ENCODE measurements at regions not wholly inside any gene's neighbourhood (a gene's known extent, or its start where the extent isn't known, plus 50 kb on each side); places are given as distances from the start of the nearest gene placed in this dataset.

DNA sequence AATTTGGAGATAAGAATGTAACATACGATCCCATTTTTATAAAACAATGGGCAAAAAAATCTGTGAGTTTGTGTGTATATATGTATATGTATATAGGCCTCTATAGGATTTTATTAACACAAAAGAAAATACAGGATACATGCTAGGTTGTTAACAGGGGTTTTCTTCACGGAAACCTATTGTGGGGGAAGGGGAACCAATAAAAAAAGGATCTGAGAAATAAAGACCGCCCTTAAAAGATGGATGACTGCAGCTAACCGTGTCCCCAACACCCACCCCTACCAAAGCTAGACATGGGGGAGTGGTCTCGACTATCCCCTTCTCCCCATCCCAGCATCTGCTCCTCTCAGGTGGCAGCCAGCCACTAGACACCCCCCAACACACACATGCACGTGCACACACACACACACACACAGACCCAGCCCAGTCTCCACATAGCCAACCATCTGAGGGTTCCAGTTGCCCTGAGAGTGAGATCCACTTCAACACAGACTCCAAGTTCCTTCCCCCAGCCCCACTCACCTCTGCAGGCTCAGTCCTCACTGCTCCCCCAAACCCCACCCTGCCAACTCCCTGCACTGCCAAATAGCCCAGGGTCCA lies 132.9 kb downstream of the TPRA1 start:
- DNase-seq, result no peak

DNA sequence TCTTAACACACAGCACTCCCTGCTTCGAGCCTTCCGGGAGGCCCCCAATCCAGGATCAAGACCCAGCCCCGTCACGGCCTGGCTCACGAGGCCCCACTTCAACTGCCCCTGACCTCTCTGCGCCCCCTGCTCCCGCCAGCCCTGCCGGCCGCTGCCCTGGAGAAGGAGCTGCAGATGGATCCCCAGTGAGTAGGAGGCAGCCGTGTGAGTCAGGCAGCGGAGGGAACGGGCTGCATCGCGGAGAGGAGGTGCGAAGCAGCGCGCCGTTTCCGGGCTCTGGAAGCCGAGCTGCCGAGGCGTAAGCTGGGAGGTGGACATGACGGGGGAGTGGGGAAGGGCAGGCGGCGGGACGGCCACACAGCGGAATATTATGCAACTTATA lies 133.4 kb downstream of the TPRA1 start:
- DNase-seq, result no peak

DNA sequence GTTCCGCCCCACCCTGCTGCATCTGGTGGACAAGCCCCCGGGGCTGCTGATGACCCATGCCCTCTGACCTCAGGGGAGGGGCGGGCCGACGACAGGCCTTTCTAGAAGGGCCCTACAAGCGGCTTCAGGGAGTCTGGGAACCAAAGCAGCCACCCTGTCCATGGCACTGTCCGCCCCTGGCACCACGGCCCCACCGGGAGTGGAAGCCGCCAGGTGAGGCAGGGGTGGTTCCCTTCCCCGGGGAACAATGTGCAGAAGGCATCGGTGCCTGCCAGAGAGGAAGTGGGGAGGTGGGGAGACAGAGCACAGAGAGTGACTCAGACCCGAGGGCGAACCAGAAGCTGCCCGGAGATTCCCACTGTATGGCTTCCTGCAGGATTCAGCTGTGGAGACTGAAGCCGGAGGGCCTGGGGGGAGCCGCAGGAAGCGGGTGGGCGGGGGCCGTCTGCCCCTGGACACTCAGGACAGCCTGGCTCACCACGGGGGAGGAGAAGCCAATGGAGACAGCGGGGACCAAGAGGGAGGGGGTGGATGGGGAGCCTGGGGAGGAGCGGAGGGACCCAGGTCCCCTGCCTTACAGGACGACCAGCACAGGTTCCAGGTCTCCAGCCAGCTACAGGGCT lies 134.0 kb downstream of the TPRA1 start:
- DNase-seq, result no peak

DNA sequence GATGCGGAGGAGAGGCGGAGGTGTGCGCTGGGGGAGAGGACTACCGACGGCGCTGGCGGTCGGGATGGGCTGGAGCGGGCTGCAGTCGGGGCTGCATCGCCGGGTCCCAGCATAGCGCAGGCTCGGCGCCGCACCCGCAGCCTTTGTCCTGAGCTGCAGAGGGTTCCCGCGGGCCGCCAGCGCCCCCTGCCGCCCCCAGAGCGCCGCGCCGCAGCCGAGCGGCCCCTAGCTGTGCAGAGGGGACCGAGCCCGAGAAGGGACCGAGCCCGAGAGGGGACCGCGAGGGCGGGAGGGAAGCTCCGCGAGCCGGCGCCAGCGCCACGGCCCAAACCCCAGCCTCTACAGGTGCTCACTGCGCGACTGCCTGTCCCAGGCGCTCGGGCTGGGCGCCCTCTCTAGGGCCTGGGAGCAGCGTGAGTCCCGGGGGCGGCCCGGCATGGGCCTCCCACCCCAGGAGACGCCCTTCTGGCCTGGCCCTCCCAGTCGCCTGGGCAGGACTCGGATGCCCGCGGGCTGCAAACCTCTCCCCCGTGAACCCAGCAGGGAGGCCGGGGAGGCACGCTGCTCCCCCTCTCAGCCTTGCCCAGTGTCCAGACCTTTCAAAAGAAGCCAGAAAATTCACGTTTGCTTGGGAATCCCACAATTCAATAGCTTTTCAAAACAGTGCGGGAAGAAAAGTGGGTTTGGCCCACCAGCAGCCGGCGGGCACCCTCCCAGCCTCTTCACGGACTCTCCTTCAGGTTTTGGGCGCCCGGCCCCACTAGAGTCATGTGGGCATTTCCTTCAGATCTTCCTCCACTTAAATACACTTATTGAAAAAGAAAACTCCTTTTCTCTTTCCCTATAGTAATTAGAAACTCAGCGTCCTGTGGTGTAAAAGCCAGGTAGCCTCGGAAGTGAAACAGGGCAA lies 134.7 kb downstream of the TPRA1 start:
- peak; percentile 82 for DNase-seq

DNA sequence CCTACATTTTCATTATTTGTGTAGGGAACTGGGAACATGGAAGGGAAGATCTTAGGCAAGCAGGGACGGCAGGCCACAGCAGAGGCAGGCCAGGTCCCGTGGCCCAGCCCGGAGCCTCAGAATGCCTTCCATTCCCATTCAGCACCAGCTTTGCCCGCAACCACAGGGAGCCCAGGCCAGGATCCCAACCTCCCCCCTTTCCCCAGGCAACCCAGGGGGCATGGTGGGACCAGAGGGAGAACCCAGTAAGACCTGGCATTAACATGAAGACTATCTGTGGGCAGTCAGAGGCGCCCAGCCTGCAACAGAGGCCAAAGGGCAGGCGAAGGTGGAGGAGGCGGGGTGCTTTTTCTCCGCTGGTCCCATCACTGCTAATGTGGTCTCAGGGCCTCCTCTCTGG lies 135.6 kb downstream of the TPRA1 start:
- DNase-seq, result no peak

DNA sequence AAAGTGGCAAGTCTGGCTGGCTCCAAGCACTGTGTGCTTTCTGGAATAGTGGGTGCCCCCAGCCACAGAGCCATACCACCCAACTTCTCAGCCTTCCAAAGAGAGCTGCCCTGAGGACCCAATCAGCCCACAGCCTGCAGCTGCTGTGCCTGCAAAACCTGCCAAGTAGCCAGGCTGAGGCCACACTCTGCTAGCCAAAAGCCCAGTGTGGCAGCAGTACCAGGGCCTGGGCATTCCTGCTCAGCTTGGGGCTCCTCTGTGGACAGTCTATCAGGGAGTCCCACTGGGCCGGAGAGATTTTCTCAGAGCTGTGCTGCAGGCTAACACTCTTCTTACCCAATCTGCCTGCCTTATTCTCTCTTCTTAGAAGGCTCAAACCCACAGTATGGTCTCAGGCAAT lies 136.5 kb downstream of the TPRA1 start:
- no peak for DNase-seq

DNA sequence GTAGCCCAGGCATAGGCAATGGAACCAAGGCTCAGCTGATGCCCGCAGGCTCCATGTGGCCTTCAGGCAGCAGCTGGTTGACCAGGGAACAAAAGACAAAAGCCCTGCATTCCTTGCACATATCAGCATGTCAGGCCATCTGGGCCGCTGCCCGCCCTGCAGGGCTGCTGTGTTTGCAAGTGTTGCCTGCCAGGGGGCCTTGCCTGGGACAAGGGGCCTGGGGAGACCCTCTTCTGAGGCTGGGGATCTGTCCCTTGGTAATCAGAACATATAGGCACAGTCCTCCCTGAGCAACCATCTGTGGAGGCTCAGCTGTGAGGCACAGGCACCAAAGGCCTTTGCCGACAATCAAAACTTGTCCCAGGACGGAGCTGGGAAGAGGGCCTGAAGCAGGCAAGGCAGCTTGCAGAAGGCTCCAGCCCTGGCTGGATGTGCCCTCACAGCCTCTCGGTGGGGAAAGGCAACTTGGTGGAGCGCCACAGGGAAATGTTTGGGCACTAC lies 138.2 kb downstream of the TPRA1 start:
- DNase-seq, result no peak

DNA sequence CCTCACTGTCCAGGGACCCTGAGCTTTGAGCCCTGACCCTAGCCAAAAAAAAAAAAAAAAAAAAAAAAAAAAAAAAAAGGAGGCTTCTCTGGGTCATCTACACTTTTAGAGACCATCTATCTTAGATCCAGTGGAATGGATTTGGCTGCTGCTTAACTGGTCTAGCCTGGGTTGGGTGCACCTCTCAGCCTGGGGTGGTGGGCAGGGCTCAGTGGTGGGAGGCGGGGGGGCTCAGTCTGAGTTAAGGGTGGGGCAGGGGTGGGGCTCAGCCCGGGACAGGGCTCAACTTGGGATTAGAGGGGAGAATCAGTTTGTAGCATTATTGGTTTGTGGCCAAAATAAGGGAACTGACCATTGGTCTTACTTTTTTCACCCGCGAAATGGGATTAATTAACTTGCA lies 139.2 kb downstream of the TPRA1 start:
- no peak for DNase-seq

DNA sequence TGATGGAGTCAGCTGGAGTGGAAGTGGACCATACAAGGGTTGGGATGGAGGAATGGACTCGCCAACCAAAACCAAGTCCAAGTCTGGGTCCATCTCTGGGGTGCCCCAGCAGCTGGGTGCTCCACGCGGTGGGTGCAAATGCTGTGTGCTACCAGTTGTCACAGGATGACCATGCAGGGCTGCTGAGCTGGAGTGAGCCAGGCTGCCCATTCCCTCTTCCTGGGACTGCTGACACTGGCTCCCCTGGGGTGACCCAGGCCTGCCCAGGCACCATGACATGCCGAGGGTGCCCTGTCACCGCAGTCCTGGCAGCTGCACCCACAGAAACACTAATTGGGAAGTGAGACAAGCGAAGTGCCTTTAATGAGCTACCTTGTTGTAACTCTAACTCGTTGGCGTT lies 140.2 kb downstream of the TPRA1 start:
- no peak for DNase-seq

DNA sequence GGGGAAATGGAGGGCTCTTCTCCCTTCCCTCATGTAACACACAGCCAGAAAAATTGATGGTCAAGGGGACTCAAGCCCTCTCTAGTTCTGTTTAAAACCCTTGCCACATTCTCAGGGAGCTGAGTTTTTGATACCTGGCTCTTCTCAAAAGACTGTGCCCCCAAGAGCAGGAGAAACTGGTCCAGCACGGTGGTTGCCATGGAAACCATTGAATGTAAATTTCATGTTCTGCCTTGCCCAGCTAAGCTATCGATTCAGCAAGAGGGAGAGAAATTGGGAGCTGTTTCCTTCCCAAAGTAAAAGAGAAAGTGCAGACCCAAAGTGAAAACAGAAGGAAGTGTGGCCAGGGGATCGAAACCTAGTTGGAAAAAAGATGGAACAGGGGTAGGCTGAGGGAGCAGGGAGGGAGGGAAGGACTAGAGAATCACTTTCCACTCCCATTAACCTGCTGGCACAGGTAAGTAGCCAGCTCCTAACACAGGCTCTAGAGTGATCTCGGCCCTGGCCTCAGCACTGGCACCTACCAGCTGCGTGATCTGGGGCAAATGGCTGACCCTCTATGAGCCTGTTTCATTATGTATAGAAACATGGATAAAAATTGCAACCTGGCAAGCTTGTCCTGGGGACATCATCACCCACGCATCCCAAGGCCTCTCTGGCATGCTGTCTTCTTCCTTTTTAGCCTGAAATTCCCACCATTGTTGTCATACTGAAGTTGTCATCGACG lies 140.9 kb downstream of the TPRA1 start:
- peak; percentile 28 for DNase-seq

DNA sequence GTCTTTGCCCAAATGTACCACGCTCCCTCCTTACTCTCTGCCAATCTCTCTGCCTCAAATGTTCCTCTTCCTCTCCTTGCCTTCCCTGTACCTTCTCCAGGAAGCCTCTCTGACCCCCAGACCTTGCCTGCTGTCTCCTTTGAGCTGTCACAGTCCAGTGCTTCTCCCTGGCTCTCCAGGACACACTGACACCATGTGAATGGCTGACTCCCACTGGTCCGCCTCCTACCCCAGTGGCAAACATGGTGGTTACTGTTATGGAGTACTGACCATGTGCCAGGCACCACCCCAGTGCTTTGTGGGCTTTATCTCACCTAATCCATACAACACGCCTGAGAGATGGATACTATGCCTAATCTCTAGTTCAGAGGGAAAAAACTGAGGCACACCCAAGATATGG lies 141.9 kb downstream of the TPRA1 start:
- DNase-seq, result no peak

DNA sequence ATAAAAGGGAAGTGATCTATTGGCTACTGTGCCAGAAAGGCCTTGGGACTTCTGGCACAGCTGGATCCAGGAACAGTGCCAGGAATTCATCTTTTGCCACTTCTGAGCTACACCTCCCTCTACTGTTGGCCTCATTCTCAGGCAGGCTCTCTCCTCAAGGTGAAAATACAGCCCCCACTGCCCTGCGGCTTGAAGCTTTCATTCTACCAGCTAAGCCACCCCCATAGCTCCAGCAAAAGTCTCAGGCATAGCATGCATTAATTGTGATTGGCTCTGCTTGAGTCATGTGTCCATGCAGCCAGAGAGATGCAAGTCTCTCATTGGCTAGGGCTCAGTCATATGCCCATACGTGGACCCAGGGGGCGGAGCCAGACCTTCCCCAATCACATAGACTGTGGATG lies 142.4 kb downstream of the TPRA1 start:
- peak; percentile 63 for DNase-seq

DNA sequence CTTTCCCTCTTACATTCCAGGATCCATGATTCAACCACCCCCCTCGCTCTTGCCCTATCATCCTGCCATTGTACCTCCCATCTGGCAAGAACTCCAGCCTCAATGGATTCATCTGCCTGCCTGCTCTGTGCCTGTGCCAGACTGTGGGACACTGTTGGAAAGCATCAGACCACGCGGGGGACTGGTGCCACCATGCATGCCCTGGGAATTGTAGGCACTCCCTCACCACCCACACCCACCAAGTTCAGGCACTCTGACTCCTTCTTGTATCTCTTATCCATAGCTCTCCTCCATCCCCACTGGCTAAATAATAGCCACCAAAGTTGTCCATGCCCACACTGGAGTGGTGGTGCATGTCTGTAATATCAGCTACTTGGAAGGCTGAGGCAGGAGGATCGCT lies 143.8 kb downstream of the TPRA1 start:
- no peak for DNase-seq

DNA sequence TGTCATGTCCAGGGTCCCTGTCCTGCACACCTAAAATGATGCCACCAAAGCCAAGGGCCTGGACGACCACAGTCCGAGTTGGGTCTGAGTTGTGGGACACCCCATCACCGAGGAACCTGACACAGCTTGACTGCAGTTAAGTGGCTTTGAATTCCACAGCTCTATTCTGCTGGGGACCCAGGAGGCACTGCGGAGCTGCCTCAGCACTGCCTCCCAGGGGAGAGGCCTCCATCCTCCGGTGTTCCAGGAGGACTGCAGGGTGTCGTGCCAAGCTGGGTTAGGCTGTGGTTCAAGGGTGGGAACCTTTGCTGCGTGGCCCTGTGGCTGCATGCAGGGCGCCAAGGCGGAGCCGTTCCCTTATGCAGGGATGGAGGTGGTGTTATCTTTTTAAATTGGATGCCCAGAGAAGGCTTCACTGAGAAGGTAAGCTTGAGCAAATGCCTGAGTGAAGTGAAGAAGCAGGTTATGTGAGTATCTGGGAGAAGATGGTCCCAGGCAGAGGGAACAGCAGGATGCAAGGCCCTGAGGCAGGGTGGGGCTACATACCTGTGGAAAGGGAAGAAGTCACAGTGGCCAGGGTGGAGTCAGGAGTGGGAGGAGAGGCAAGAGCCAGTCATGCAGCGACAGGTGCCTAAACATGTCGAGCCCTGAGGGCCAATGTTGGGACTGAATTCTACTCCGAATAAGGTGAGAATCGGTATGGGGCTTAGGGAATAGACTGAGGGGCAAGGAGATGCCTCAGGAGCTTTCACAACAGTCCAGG lies 144.8 kb downstream of the TPRA1 start:
- DNase-seq, result no peak

DNA sequence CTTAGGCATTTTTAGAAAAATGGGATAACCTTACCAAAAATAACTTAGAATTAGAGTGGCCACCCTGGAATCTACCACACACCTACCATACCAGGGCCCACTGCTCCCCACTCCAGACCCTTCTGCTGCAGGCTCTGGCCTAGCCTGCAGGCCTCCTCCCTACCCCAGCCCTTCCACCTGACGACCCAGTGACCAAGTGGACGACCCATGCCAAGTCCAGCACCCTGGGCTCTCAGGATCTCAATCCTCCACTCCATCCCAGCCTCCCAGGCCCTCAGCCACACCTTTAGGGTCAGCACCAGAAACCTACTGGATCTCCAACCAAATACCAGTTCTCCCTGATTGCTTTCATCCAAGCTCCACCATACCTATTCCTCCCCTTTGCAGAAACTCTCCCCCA lies 145.8 kb downstream of the TPRA1 start:
- no peak for DNase-seq

DNA sequence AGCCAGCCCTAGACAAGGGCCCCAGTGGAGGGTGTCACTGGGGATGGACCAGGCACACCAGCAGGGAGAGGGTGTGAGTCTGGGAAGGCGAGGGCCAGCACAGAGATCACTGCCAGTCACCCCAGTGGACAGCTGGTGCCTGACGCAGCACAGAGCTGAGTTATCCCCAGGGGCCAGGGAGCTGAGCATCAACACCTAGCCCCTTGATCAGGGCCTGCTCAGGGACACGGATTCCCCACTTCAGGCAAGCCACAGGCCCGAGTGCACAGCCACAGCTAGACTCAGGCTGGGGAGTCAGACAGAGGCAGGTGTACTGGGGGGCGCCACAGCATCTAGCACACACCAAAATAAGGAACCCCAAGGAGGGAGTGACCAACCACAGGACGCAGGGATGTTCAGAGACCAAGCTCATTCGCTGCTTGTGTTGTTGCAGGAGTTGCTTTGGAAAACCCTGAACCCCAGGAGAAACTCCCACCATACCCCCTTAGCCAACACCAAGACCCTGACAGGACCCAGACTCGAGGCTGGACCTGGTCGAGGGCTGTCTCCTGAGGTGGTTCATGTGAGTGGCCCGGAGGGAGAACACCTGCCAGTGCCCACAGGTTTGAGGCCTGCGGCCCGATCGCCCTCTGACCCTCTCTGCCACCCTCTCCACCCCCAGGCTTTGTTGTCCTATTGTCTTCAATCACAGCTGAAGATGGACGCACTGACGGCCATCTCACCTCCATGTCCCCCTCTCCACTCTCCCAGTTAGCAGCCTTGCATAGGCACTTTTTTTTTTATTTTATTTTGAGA lies 146.8 kb downstream of the TPRA1 start:
- DNase-seq, result no peak

DNA sequence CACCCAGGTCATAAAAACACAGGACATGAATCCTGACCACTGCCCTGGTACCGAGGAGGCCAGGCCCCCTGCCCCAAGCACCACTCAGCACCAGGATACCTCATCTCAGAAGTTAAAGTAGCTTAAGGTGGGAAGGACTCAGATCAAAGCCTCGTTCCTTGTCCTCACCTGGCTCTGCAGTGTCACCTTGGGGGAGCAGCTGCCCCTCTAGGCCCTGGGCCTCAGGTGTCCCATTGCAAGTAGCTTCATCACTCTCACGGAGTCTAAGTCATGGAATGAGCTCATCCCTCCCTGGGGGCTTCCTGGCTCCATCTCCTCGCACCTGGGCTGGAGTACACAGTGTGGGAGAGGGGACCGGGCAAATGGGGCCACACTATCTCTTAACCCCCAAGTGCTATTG lies 148.0 kb downstream of the TPRA1 start:
- DNase-seq, result no peak

DNA sequence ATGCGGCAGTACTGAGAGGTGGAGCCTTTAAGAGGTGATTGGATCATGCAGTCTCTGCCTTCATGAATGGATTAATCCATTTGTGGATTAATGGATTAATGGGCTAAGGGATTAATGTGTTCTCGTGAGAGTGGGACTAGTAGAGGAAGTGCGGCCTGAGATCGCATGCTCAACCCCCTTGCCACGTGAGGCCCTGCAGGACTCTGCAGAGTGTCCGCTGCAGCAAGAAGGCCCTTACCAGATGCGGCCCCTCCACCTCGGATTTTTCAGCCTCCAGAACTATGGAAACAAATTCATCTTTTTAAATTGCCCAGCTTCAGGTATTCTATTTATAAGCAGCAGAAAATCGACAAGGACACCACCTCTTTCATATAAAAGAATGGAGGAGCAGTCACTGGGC lies 148.8 kb downstream of the TPRA1 start:
- DNase-seq, result no peak

DNA sequence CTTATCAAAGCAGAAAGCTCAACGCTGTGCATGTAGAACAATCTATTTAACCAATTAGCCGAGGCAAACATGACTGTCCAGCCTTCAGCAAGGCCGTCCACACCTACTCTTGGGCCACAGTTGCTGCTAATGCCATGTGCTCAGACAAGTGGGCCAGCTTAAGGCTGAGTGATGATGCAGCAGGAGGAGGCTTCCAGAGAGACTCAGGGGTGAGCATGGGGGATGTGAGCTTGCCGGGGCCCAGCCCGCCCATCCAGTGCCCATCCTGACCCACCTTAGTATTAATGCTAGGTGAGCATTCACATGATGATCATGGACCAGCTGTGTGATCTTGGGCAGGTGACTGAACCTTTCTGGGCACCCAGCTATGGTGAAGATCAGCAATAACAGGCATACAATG lies 150.1 kb downstream of the TPRA1 start:
- no peak for DNase-seq

DNA sequence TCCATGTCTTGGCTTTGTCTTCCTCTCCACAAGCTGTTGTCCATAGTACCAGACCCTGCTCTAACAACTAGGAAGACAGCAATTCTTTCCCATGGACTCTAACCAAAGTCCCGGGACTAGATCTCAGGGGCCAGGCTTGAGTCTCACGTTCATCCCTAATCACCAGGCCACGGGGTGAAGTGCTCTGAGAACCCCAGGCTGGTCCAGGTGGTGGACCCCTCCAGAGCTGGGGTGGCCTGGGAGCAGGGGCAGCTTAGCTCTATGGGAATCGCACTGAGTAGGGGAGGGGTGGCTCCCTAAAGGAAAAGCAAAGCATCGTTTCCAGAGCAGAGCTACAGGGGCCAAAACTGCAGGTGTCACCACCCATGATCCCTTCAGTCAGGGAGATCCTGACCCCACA lies 150.9 kb downstream of the TPRA1 start:
- DNase-seq, result no peak

DNA sequence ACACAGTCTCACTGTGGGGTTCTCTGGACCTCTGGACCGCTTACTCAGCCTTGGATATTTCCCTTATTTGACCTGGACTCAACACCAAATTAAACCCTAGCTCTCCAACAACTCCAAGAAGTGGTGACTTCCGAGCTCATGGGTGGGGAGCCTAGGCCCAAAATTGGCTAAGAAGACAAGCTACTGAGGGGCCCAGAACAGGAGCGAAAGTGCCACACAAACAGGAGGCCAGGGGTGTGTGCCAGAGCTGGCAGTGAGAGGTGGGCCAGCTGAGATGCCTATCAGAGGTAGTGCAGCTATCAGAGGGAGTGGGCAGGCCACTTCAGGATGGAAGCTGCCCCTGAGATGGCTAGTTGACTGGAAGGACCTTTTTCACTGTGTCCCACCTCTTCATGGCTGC lies 151.1 kb upstream of the PRR20G start:
- DNase-seq, result no peak

DNA sequence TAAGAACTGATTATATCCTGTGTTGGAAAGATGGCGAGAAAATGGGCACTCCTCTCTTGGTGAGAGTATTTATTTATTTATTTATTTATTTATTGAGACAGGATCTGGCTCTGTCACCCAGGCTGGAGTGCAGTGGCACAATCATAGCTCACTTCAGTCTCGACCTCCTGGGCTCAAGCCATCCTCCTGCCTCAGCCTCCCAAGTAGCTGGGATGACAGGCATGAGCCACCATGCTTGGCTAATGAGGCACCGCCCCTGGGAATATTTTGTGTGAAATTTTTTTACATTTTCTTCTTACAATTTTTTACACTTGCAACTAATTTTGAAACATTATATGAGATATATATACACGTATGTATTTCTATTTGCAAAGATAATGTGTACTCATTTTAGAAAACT lies 150.5 kb upstream of the PRR20G start:
- DNase-seq, result no peak
